ENCODE measurements at regions not wholly inside any gene's neighbourhood (a gene's known extent, or its start where the extent isn't known, plus 50 kb on each side); places are given as distances from the start of the nearest gene placed in this dataset.

DNA sequence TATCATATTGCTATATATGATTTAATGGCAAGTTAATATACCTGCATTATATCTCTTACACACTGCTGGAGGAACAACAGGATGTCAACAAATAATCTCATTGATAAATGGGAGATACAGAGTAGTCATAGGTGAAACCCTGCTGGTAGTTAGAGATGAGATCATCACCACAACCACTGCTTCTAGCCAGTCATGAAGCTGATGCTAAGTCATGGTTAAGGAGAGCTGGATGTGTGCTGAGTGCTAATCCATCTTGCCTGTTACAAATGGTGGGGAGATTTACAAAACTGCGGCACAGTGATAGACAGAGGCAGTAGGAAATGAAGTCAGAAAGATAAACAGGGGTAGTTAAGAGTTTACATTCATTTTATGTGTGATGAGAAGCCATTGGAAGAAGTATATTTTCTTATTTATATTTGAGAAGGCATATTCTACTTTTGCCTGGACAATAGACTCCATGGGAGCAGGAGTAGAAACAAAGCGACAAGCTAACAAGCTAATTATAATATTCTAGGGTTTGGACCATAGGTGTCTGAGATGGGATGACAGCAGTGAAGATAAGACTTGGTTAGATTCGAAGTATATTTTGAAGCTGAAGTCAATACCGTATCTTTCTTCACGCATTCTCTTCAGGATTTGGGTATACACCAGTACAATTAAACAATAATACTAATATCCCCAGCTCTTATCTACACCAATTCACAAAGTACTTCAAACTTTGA lies 78.0 kb upstream of the TRPC4 start:
- no peaks in the 10 kb centered on the region for H3K9me2 ChIP-seq (ENCODE audit: low read depth, low read length)
- no peak overlapping the region for H3K9ac ChIP-seq (ENCODE audit: low read length)
- H3K9me3 ChIP-seq (ENCODE audit: low read length), result no peaks in the 10 kb centered on the region
- H3K27me3 ChIP-seq (ENCODE audit: insufficient read depth, low read length), result no peaks in the 10 kb centered on the region
- no peak overlapping the region for H2AFZ ChIP-seq (ENCODE audit: low read length)
- H3K4me2 ChIP-seq (ENCODE audit: low read length), result no peak overlapping the region
- H3F3A ChIP-seq (ENCODE audit: insufficient read depth, low read length), result no peaks in the 10 kb centered on the region
- H3K4me1 ChIP-seq (ENCODE audit: insufficient read depth, low read length, severe bottlenecking), result no peaks in the 10 kb centered on the region
- H3K4me3 ChIP-seq (ENCODE audit: low read depth, low read length, poor library complexity, severe bottlenecking), result no peak overlapping the region
- H3K79me2 ChIP-seq (ENCODE audit: insufficient read depth, low read length), result no peaks in the 10 kb centered on the region
- H3K27ac ChIP-seq (ENCODE audit: low read depth, low read length, poor library complexity, severe bottlenecking), result no peak overlapping the region
- H4K20me1 ChIP-seq (ENCODE audit: insufficient read depth, low read length), result no peaks in the 10 kb centered on the region
- H3K36me3 ChIP-seq (ENCODE audit: insufficient read depth, low read length), result no peaks in the 10 kb centered on the region
- TF ChIP-seq, protein P1, sequence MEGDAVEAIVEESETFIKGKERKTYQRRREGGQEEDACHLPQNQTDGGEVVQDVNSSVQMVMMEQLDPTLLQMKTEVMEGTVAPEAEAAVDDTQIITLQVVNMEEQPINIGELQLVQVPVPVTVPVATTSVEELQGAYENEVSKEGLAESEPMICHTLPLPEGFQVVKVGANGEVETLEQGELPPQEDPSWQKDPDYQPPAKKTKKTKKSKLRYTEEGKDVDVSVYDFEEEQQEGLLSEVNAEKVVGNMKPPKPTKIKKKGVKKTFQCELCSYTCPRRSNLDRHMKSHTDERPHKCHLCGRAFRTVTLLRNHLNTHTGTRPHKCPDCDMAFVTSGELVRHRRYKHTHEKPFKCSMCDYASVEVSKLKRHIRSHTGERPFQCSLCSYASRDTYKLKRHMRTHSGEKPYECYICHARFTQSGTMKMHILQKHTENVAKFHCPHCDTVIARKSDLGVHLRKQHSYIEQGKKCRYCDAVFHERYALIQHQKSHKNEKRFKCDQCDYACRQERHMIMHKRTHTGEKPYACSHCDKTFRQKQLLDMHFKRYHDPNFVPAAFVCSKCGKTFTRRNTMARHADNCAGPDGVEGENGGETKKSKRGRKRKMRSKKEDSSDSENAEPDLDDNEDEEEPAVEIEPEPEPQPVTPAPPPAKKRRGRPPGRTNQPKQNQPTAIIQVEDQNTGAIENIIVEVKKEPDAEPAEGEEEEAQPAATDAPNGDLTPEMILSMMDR (IDR thresholded peaks at IDR 0.05; ENCODE audit: low read length), result no peak
- no peak for TF ChIP-seq EZH2 (IDR thresholded peaks at IDR 0.05; ENCODE audit: borderline replicate concordance, low read length)

DNA sequence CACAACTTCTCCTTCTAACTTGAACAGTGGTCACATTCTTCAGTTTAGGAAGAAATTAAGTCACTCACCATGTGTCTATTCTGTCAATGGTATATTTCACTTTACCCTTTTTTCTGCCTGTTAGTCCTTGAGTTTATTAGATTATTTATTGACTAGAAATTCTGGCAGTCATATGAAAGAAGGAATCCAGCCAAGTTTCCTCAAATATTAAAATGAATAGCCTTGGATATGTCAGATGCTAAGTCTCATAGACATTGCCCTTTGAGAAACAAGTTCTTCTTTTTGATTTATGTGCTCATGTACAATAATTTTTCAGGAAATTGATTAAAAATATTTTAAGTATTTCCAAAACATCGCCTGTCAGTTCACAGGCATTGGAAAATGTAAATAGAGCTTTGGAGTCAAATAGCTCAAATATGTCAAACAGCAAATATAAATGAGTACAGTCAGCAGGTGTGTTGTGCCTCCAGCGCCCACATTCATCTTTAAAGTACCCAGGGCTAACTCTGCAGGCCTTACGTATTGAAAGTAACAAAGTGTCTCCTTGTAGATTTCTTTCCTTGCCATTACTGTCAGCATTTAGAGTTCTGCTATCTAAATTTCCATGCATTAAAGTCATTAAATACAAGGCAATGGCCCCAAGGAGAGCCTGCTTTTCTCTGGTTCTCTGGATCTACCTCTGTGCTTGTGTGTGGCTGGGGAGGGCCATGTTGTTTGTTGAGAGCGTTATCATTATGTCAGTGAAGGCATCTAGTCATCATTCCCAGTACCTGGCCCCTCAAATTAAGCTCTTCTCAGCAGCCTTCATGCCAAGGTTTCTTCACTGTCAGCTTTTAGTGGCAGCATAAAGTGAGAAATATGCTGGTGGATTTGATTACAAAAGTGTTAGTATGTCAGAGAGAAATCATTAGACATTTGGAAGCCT lies 76.3 kb upstream of the TRPC4 start:
- no peak overlapping the region for H3K4me2 ChIP-seq (ENCODE audit: low read length)
- no peaks in the 10 kb centered on the region for H3K9me2 ChIP-seq (ENCODE audit: low read depth, low read length)
- no peaks in the 10 kb centered on the region for H4K20me1 ChIP-seq (ENCODE audit: insufficient read depth, low read length)
- no peaks in the 10 kb centered on the region for H3F3A ChIP-seq (ENCODE audit: insufficient read depth, low read length)
- H3K4me3 ChIP-seq (ENCODE audit: low read depth, low read length, poor library complexity, severe bottlenecking), result no peak overlapping the region
- no peak overlapping the region for H3K27ac ChIP-seq (ENCODE audit: low read depth, low read length, poor library complexity, severe bottlenecking)
- H3K27me3 ChIP-seq (ENCODE audit: insufficient read depth, low read length), result no peaks in the 10 kb centered on the region
- no peak overlapping the region for H3K9ac ChIP-seq (ENCODE audit: low read length)
- H3K9me3 ChIP-seq (ENCODE audit: low read length), result no peaks in the 10 kb centered on the region
- no peaks in the 10 kb centered on the region for H3K79me2 ChIP-seq (ENCODE audit: insufficient read depth, low read length)
- no peaks in the 10 kb centered on the region for H3K36me3 ChIP-seq (ENCODE audit: insufficient read depth, low read length)
- TF ChIP-seq, protein P1 (IDR thresholded peaks at IDR 0.05; ENCODE audit: low read length), result no peak
- no peak for TF ChIP-seq EZH2 (IDR thresholded peaks at IDR 0.05; ENCODE audit: borderline replicate concordance, low read length)
- no peaks in the 10 kb centered on the region for H3K4me1 ChIP-seq (ENCODE audit: insufficient read depth, low read length, severe bottlenecking)
- no peak overlapping the region for H2AFZ ChIP-seq (ENCODE audit: low read length)

- no peak for TF ChIP-seq EZH2 (IDR thresholded peaks at IDR 0.05; ENCODE audit: borderline replicate concordance, low read length)
- TF ChIP-seq, protein P1 (IDR thresholded peaks at IDR 0.05; ENCODE audit: low read length), result no peak
- Histone ChIP-seq H3K36me3 (ENCODE audit: insufficient read depth, low read length) (no peaks in the 10 kb centered on the region), H3F3A (ENCODE audit: insufficient read depth, low read length) (no peaks in the 10 kb centered on the region), H3K4me2 (ENCODE audit: low read length) (no peak overlapping the region), H3K9ac (ENCODE audit: low read length) (no peak overlapping the region), H3K27ac (ENCODE audit: low read depth, low read length, poor library complexity, severe bottlenecking) (no peak overlapping the region), H3K4me1 (ENCODE audit: insufficient read depth, low read length, severe bottlenecking) (no peaks in the 10 kb centered on the region), H4K20me1 (ENCODE audit: insufficient read depth, low read length) (no peaks in the 10 kb centered on the region), H3K4me3 (ENCODE audit: low read depth, low read length, poor library complexity, severe bottlenecking) (no peak overlapping the region), H3K9me2 (ENCODE audit: low read depth, low read length) (no peaks in the 10 kb centered on the region), H3K9me3 (ENCODE audit: low read length) (no peaks in the 10 kb centered on the region), H2AFZ (ENCODE audit: low read length) (no peak overlapping the region), H3K27me3 (ENCODE audit: insufficient read depth, low read length) (no peaks in the 10 kb centered on the region), H3K79me2 (ENCODE audit: insufficient read depth, low read length) (no peaks in the 10 kb centered on the region)
Observed at GRCh38 chr13:37944869-37945442, 75.4 kb upstream of the TRPC4 start.

All from OCI-LY1 (cell line).